ENCODE measurements at regions not wholly inside any gene's neighbourhood (a gene's known extent, or its start where the extent isn't known, plus 50 kb on each side); places are given as distances from the start of the nearest gene placed in this dataset.

DNA sequence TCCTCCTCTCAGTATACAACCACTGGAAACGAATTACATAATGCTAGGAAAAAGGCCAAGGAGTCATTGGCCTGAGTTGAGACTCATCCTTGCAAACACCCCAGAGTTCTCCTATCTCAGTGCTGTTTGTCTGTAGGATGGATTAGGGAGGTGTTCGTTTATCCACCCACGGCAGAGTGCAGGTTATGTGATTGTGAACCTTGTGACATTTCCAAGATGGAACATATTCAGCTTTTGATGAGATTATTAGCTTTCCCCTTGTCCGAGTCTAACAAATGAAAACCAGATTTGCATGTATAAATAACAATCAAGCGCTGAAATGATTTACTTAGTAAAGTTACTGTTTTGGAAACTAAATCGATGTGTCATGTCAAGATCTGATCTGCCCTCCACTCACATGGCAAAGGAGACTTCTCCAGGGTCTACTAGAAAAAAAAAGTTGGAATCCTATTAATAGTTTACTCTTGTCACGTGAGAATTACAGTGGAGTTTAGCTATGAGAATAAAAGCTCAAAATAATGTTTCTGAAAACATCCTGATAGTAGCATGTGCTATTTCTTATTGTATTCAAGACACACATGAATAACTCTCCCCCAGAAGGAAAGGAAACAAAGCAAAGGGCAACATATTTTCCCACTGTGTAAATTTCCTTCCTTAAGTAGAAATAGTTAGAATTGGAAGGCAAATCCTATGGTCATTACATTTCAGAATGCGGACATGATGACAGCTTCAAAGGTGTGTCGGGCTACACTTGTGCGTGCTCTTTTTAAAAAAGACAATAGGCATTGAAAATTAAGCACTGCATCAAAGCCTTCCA, 600.4 kb downstream of the EBF1 start:
- peaks cover 9% of the 10 kb centered on the region for H3K4me1 Mint-ChIP-seq
- ChIA-PET POLR2A (no interaction called here), CTCF (no interaction called here)
- H3K9me3 Mint-ChIP-seq = peaks cover 2% of the 10 kb centered on the region; the same call in 1 of the 2 replicates
- TF ChIP-seq, protein P1, sequence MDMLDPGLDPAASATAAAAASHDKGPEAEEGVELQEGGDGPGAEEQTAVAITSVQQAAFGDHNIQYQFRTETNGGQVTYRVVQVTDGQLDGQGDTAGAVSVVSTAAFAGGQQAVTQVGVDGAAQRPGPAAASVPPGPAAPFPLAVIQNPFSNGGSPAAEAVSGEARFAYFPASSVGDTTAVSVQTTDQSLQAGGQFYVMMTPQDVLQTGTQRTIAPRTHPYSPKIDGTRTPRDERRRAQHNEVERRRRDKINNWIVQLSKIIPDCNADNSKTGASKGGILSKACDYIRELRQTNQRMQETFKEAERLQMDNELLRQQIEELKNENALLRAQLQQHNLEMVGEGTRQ (CRISPR knock-in tag; IDR thresholded peaks at IDR 0.05) = no peak
- TF ChIP-seq, protein P2, sequence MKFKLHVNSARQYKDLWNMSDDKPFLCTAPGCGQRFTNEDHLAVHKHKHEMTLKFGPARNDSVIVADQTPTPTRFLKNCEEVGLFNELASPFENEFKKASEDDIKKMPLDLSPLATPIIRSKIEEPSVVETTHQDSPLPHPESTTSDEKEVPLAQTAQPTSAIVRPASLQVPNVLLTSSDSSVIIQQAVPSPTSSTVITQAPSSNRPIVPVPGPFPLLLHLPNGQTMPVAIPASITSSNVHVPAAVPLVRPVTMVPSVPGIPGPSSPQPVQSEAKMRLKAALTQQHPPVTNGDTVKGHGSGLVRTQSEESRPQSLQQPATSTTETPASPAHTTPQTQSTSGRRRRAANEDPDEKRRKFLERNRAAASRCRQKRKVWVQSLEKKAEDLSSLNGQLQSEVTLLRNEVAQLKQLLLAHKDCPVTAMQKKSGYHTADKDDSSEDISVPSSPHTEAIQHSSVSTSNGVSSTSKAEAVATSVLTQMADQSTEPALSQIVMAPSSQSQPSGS (CRISPR knock-in tag; IDR thresholded peaks at IDR 0.05; ENCODE audit: borderline replicate concordance, low read depth) = no peak
- TF ChIP-seq AR (CRISPR knock-in tag; IDR thresholded peaks at IDR 0.05) = no peak
- no peak for TF ChIP-seq TEAD4 (CRISPR knock-in tag; IDR thresholded peaks at IDR 0.05)
- TF ChIP-seq ZNF532 (CRISPR knock-in tag; IDR thresholded peaks at IDR 0.05; ENCODE audit: borderline replicate concordance) = no peak
- no peak for TF ChIP-seq ESRRA (CRISPR knock-in tag; IDR thresholded peaks at IDR 0.05; ENCODE audit: borderline replicate concordance)
- no peak for TF ChIP-seq SOX15 (CRISPR knock-in tag; IDR thresholded peaks at IDR 0.05)
- no peak for TF ChIP-seq ZNF671 (CRISPR knock-in tag; IDR thresholded peaks at IDR 0.05)
- no peak for TF ChIP-seq AFF4 (CRISPR knock-in tag; IDR thresholded peaks at IDR 0.05; ENCODE audit: borderline replicate concordance)
- no peak for TF ChIP-seq ZNF281 (CRISPR knock-in tag; IDR thresholded peaks at IDR 0.05)
- no peak for TF ChIP-seq NFYB (CRISPR knock-in tag; conservative IDR thresholded peaks at IDR 0.05; ENCODE audit: low read depth)
- TF ChIP-seq ATF1 (CRISPR knock-in tag; IDR thresholded peaks at IDR 0.05) = no peak
- no peak for TF ChIP-seq E2F5 (CRISPR knock-in tag; IDR thresholded peaks at IDR 0.05)
- TF ChIP-seq ZNF121 (CRISPR knock-in tag; IDR thresholded peaks at IDR 0.05) = no peak
- no peak overlapping the region for H3K4me3 Mint-ChIP-seq
- DNase-seq (ENCODE audit: low spot score) (no peak), ATAC-seq (no peak)
- H3K36me3 Mint-ChIP-seq = no peaks in the 10 kb centered on the region
- no peaks in the 10 kb centered on the region; the same call in 1 of the 2 replicates for H3K27me3 Mint-ChIP-seq (ENCODE audit: low read depth)
- H3K27ac Mint-ChIP-seq = no peak overlapping the region

Measured in WTC11 (cell line).